GM12878 (cell line): ENCODE measurements at regions not wholly inside any gene's neighbourhood (a gene's known extent, or its start where the extent isn't known, plus 50 kb on each side); places are given as distances from the start of the nearest gene placed in this dataset.

Source experiments
- ASH2L ChIP-seq: fragments of 300-600, 200-600 bp; sonication (generic); IDR thresholded peaks from 2 replicates; pipeline ENCODE4 v1.6.1; 2017; ENCODE audit warnings: low read depth, mild to moderate bottlenecking, borderline replicate concordance
- FOS ChIP-seq: IDR thresholded peaks from 3 replicates; pipeline ENCODE4 v1.6.1; 2011; ENCODE audit warnings: borderline replicate concordance; ENCODE audit not compliant: insufficient read length; ENCODE audit errors: extremely low read depth
- MYC ChIP-seq: IDR thresholded peaks from 2 replicates; pipeline ENCODE4 v1.6.1; 2011; ENCODE audit warnings: mild to moderate bottlenecking, low read length, moderate library complexity, inconsistent platforms; ENCODE audit not compliant: insufficient read depth, insufficient replicate concordance, insufficient read length, severe bottlenecking
- POLR2A ChIP-seq: IDR thresholded peaks from 2 replicates; pipeline ENCODE4 v1.6.1; 2011; ENCODE audit warnings: low read depth, mild to moderate bottlenecking, low read length
- SMC3 ChIP-seq: IDR thresholded peaks from 2 replicates; pipeline ENCODE4 v1.6.1; 2011; ENCODE audit warnings: low read length, improper control_type of control experiment, borderline replicate concordance
- SUZ12 ChIP-seq: fragments of 200-600 bp; sonication (generic); IDR thresholded peaks from one replicate; pipeline ENCODE4 v1.6.1; 2018; ENCODE audit warnings: antibody characterized with exemption, mild to moderate bottlenecking; ENCODE audit not compliant: unreplicated experiment
- TAF1 ChIP-seq: IDR thresholded peaks from 2 replicates; pipeline ENCODE4 v1.6.1; 2011; ENCODE audit warnings: mild to moderate bottlenecking, low read depth, low read length, borderline replicate concordance
- TCF12 ChIP-seq: IDR thresholded peaks from 2 replicates; pipeline ENCODE4 v1.6.1; 2011; ENCODE audit warnings: low read depth, mild to moderate bottlenecking, low read length
- ZNF274 ChIP-seq: IDR thresholded peaks from one replicate; pipeline ENCODE4 v1.8.0; 2011; ENCODE audit not compliant: insufficient read length, insufficient read depth
- TF ChIP-seq, protein P1 (sequence below), 3 experiments: IDR thresholded peaks in 2 of 3; conservative IDR thresholded peaks in 1 of 3; 2 replicates each; pipeline ENCODE4 v1.5.1; 2011; ENCODE audit warnings: low read depth in 3 of 3, low read length in 3 of 3, mild to moderate bottlenecking in 3 of 3, control low read depth in 2 of 3, moderate library complexity in 2 of 3, inconsistent platforms in 1 of 3, mixed read lengths in 1 of 3; ENCODE audit not compliant: control insufficient read depth in 2 of 3, insufficient read depth in 1 of 3; ENCODE audit errors: extremely low read depth in 1 of 3
- TF ChIP-seq, protein P2 (sequence below): IDR thresholded peaks from 2 replicates; pipeline ENCODE4 v1.6.1; 2011; ENCODE audit warnings: mild to moderate bottlenecking, low read depth, low read length, moderate library complexity; ENCODE audit not compliant: insufficient replicate concordance

DNA sequence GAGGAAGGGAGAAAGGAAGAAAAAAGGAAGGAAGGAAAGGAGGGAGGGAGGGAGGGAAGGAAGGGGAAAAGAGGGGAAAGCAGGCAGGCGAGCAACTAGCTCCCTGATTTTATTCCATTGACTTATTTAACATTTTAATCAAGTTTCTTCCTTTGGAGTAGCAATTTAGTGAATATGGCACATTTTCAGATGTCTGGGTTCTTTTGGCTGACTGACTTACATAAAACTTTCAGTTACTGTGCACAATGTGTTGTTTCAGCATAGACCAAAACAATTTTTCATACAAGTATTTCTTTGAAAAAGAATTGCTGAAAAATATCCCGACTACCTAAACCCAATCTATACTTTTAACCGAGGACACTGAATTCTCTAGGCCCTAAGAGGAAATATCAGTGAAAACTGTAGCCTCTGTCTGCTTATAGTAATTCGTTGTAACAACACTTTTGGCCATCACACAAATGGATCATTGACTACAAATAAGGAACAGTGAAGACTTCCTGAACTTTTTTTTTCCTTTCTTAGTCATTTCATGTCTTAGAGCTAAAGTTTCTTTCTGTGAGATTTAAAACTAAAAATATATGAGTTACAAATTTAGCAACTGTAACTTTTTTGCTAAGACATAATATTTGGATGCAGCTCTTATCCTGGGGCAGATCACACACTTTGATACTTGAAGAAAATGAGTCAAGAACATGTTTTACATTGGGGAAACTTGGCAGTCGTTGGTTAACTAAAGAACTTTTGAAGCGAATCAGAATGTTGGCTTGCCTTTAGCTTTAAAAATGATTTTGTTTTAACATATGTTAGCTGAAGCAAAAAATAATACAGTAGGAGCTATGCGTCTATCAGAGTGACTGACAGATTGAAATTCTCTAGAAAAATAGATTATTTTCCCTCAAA lies 79.6 kb downstream of the SOX2 start:
- TF ChIP-seq, protein P1, sequence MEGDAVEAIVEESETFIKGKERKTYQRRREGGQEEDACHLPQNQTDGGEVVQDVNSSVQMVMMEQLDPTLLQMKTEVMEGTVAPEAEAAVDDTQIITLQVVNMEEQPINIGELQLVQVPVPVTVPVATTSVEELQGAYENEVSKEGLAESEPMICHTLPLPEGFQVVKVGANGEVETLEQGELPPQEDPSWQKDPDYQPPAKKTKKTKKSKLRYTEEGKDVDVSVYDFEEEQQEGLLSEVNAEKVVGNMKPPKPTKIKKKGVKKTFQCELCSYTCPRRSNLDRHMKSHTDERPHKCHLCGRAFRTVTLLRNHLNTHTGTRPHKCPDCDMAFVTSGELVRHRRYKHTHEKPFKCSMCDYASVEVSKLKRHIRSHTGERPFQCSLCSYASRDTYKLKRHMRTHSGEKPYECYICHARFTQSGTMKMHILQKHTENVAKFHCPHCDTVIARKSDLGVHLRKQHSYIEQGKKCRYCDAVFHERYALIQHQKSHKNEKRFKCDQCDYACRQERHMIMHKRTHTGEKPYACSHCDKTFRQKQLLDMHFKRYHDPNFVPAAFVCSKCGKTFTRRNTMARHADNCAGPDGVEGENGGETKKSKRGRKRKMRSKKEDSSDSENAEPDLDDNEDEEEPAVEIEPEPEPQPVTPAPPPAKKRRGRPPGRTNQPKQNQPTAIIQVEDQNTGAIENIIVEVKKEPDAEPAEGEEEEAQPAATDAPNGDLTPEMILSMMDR (IDR thresholded peaks at IDR 0.05 in 2 of 3, conservative IDR thresholded peaks at IDR 0.05 in 1 of 3; ENCODE audit: control insufficient read depth in 2 of 3, extremely low read depth in 1 of 3, insufficient read depth in 1 of 3, low read depth in 3 of 3, low read length in 3 of 3): no peak
- TF ChIP-seq SUZ12 (no peak), TCF12 (no peak), POLR2A (no peak), SMC3 (no peak), TAF1 (no peak), ZNF274 (no peak), FOS (no peak), MYC (no peak), ASH2L (no peak)
- TF ChIP-seq, protein P2, sequence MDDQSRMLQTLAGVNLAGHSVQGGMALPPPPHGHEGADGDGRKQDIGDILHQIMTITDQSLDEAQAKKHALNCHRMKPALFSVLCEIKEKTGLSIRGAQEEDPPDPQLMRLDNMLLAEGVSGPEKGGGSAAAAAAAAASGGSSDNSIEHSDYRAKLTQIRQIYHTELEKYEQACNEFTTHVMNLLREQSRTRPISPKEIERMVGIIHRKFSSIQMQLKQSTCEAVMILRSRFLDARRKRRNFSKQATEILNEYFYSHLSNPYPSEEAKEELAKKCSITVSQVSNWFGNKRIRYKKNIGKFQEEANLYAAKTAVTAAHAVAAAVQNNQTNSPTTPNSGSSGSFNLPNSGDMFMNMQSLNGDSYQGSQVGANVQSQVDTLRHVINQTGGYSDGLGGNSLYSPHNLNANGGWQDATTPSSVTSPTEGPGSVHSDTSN: no peak
